IMR-90 (cell line): ENCODE measurements at regions not wholly inside any gene's neighbourhood (a gene's known extent, or its start where the extent isn't known, plus 50 kb on each side); places are given as distances from the start of the nearest gene placed in this dataset.

Experiments used
- ATAC-seq: fragments of 200-7000 bp; cut with Tn5 transposase; 2 replicates; pipeline ENCODE4 v1.9.1; 2020; ENCODE audit warnings: low read depth, mild to moderate bottlenecking, moderate library complexity
- BruUV-seq: library from RNA; stranded (reverse); fragments of 400-500 nt; replicated peaks from 2 replicates; lab custom pipeline; 2021; lab: Mats Ljungman, UMichigan
- CTCF ChIA-PET: fragments of 300-600 bp; formaldehyde crosslinking; extraction: SDS; loops from one replicate; lab custom pipeline; 2021; ENCODE audit warnings: antibody characterized with exemption; lab: Yijun Ruan, JAX
- POLR2A ChIA-PET: fragments of 300-600 bp; sonication (Branson Sonifier 250); formaldehyde crosslinking; loops from one replicate; lab custom pipeline; 2022; ENCODE audit warnings: antibody characterized with exemption; ENCODE audit not compliant: unreplicated experiment; lab: Charles Lee
- DNase-seq: peaks from one replicate; pipeline ENCODE4 v3.0.0; 2013
- H2AFZ ChIP-seq: replicated peaks from 2 replicates; pipeline ENCODE3; 2013; ENCODE audit warnings: low read length, mild to moderate bottlenecking; ENCODE audit not compliant: poor library complexity
- H2AK5ac ChIP-seq: 2 replicates; pipeline ENCODE4 v1.6.1; 2013; ENCODE audit warnings: low read depth, low read length, inconsistent platforms
- H2AK9ac ChIP-seq: replicated peaks from 2 replicates; pipeline ENCODE3; 2013; ENCODE audit warnings: mild to moderate bottlenecking, low read depth, low read length, moderate library complexity; ENCODE audit not compliant: poor library complexity
- H2BK120ac ChIP-seq: 2 replicates; pipeline ENCODE4 v1.6.1; 2013; ENCODE audit warnings: low read depth, low read length, inconsistent platforms
- H2BK15ac ChIP-seq: 3 replicates; pipeline ENCODE4 v1.6.1; 2013; ENCODE audit warnings: low read depth, low read length, inconsistent platforms
- H2BK20ac ChIP-seq: 2 replicates; pipeline ENCODE4 v1.6.1; 2013; ENCODE audit warnings: low read depth, mild to moderate bottlenecking, inconsistent platforms, low read length, moderate library complexity
- H2BK5ac ChIP-seq: 2 replicates; pipeline ENCODE4 v1.6.1; 2013; ENCODE audit warnings: mild to moderate bottlenecking, low read depth, low read length, inconsistent platforms; ENCODE audit not compliant: poor library complexity, severe bottlenecking
- H3K14ac ChIP-seq: replicated peaks from 2 replicates; pipeline ENCODE4 v1.6.1; 2013; ENCODE audit warnings: low read depth, low read length, inconsistent platforms
- H3K18ac ChIP-seq: 2 replicates; pipeline ENCODE4 v1.6.1; 2013; ENCODE audit warnings: low read depth, low read length, control low read depth
- H3K23ac ChIP-seq: 2 replicates; pipeline ENCODE4 v1.6.1; 2013; ENCODE audit warnings: low read depth, low read length, inconsistent platforms
- H3K27ac ChIP-seq: 2 replicates; pipeline ENCODE4 v1.5.1; 2013; ENCODE audit warnings: mild to moderate bottlenecking, control low read depth, low read length; ENCODE audit not compliant: insufficient read depth
- H3K27me3 ChIP-seq: 2 replicates; pipeline ENCODE4 v1.6.1; 2013; ENCODE audit warnings: low read length; ENCODE audit not compliant: control insufficient read depth, insufficient read depth
- H3K36me3 ChIP-seq: 2 replicates; pipeline ENCODE4 v1.6.1; 2013; ENCODE audit warnings: low read length, mixed read lengths; ENCODE audit not compliant: control insufficient read depth, insufficient read depth
- H3K4ac ChIP-seq: 2 replicates; pipeline ENCODE4 v1.6.1; 2013; ENCODE audit warnings: low read depth, low read length, inconsistent platforms
- H3K4me1 ChIP-seq: 2 replicates; pipeline ENCODE4 v1.6.1; 2013; ENCODE audit warnings: low read length, mixed read lengths; ENCODE audit not compliant: control insufficient read depth, insufficient read depth
- H3K4me2 ChIP-seq: 2 replicates; pipeline ENCODE4 v1.6.1; 2013; ENCODE audit warnings: low read depth, mild to moderate bottlenecking, control low read depth, low read length, moderate library complexity
- H3K4me3 ChIP-seq: 2 replicates; pipeline ENCODE4 v1.5.1; 2013; ENCODE audit warnings: low read depth, mild to moderate bottlenecking, control low read depth, low read length, moderate library complexity; ENCODE audit not compliant: insufficient read depth
- H3K56ac ChIP-seq: 2 replicates; pipeline ENCODE4 v1.6.1; 2013; ENCODE audit warnings: low read length, inconsistent platforms; ENCODE audit not compliant: insufficient read depth; ENCODE audit errors: extremely low read depth
- H3K79me1 ChIP-seq, 2 experiments: 2 replicates each; pipeline ENCODE4 v1.6.1; 2013; ENCODE audit warnings: low read length in 2 of 2, inconsistent platforms in 1 of 2, low read depth in 1 of 2
- H3K9ac ChIP-seq: 2 replicates; pipeline ENCODE4 v1.6.1; 2013; ENCODE audit warnings: low read depth, low read length, control low read depth
- H3K9me1 ChIP-seq: 2 replicates; pipeline ENCODE4 v1.6.1; 2013; ENCODE audit warnings: low read length, inconsistent platforms; ENCODE audit not compliant: insufficient read depth
- H3K9me3 ChIP-seq: 2 replicates; pipeline ENCODE4 v1.6.1; 2013; ENCODE audit warnings: low read length; ENCODE audit not compliant: control insufficient read depth, insufficient read depth
- H4K20me1 ChIP-seq: 2 replicates; pipeline ENCODE4 v1.6.1; 2013; ENCODE audit warnings: low read length, inconsistent platforms; ENCODE audit not compliant: insufficient read depth
- H4K5ac ChIP-seq: 2 replicates; pipeline ENCODE4 v1.6.1; 2013; ENCODE audit warnings: mild to moderate bottlenecking, low read depth, low read length, control low read depth
- H4K8ac ChIP-seq, 2 experiments: 2 replicates each; pipeline ENCODE4 v1.6.1; 2013; ENCODE audit warnings: low read depth in 2 of 2, low read length in 2 of 2, control low read depth in 1 of 2, inconsistent platforms in 1 of 2
- H4K91ac ChIP-seq: 2 replicates; pipeline ENCODE4 v1.6.1; 2013; ENCODE audit warnings: low read depth, low read length, inconsistent platforms; ENCODE audit not compliant: insufficient read depth
- BHLHE40 ChIP-seq: fragments of 150-350 bp; IDR thresholded peaks from 2 replicates; pipeline ENCODE4 v1.6.1; 2016; ENCODE audit warnings: mild to moderate bottlenecking, low read depth, low read length
- CEBPB ChIP-seq: IDR thresholded peaks from 2 replicates; pipeline ENCODE4 v1.6.1; 2012; ENCODE audit warnings: low read depth, low read length, improper control_type of control experiment
- FOS ChIP-seq: fragments of 150-350 bp; IDR thresholded peaks from 2 replicates; pipeline ENCODE4 v1.6.1; 2016; ENCODE audit warnings: low read depth, low read length
- MAFK ChIP-seq: IDR thresholded peaks from 2 replicates; pipeline ENCODE4 v1.6.1; 2012; ENCODE audit warnings: low read depth, low read length, improper control_type of control experiment
- MAZ ChIP-seq: IDR thresholded peaks from 2 replicates; pipeline ENCODE4 v1.6.1; 2012; ENCODE audit warnings: low read depth, mild to moderate bottlenecking, low read length, improper control_type of control experiment, moderate library complexity, borderline replicate concordance
- MXI1 ChIP-seq: IDR thresholded peaks from 2 replicates; pipeline ENCODE4 v1.6.1; 2012; ENCODE audit warnings: low read depth, mild to moderate bottlenecking, low read length, moderate library complexity, borderline replicate concordance
- NFE2L2 ChIP-seq: fragments of 150-350 bp; IDR thresholded peaks from 2 replicates; pipeline ENCODE4 v1.6.1; 2016; ENCODE audit warnings: low read depth, mild to moderate bottlenecking, low read length
- POLR2A ChIP-seq: IDR thresholded peaks from 2 replicates; pipeline ENCODE4 v1.6.1; 2012; ENCODE audit warnings: mild to moderate bottlenecking, low read depth, low read length
- RAD21 ChIP-seq: IDR thresholded peaks from 2 replicates; pipeline ENCODE4 v1.6.1; 2012; ENCODE audit warnings: low read length, improper control_type of control experiment
- RFX5 ChIP-seq: IDR thresholded peaks from 2 replicates; pipeline ENCODE4 v1.8.0; 2012; ENCODE audit warnings: low read depth, mild to moderate bottlenecking, low read length, moderate library complexity
- WGBS, 2 experiments: methylation state at CpG; one replicate each; pipeline versions ENCODE4 v1.1.5 to v1.1.7; 2013; ENCODE audit warnings: missing lambda C conversion rate in 2 of 2; ENCODE audit not compliant: insufficient read length in 1 of 2; ENCODE audit errors: extremely low coverage in 2 of 2; 5-methylcytosine and 5-hydroxymethylcytosine counted together
- dilution Hi-C: fragments of 300-500 bp; cut with HindIII; formaldehyde crosslinking; loops from one replicate; pipeline ENCODE4 v1.14.3; 2018; ENCODE audit warnings: low sequenced_read_pairs; ENCODE audit not compliant: unreplicated experiment
- in situ Hi-C: fragments of 300-500 bp; cut with MboI; formaldehyde crosslinking; loops from 3 replicates; pipeline ENCODE4 v1.14.3; 2019; ENCODE audit warnings: low sequenced_read_pairs, inconsistent platforms, mixed read lengths
- intact Hi-C: fragments of 100-400 bp; cut with micrococcal nuclease; formaldehyde crosslinking; loops from 2 replicates; pipeline ENCODE4 v1.10.0; 2022
- TF ChIP-seq, protein P1 (sequence below): fragments of 150-350 bp; IDR thresholded peaks from 2 replicates; pipeline ENCODE4 v1.6.1; 2016; ENCODE audit warnings: low read depth, mild to moderate bottlenecking, low read length, moderate library complexity, borderline replicate concordance
- TF ChIP-seq, protein P2 (sequence below): conservative IDR thresholded peaks from 2 replicates; pipeline ENCODE4 v1.5.1; 2012; ENCODE audit warnings: mild to moderate bottlenecking, low read depth, low read length, improper control_type of control experiment

DNA sequence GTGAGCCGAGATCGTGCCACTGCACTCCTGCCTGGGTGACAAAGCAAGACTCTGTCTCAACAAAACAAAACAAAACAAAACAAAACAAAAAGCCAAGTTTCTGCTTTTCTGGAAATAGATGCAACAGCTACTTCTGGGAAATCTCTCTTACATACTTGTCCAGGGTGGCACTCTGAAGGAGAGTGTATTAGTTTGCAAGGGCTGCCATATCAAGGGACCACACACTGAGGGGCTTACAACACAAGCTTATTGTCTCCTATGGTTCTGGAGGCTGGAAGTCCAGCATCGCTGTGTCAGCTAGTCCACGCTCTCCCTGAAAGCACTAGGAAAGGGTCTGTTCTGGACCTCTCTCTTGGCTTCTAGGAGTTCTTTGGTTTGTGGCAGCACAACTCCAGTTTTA lies 277.9 kb upstream of the WWC1 start:
- Histone ChIP-seq H3K4me3 (no peak overlapping the region), H4K5ac (no peak overlapping the region), H2AK5ac (no peak overlapping the region), H2BK5ac (no peak overlapping the region), H4K91ac (no peak overlapping the region), H3K23ac (no peak overlapping the region), H3K36me3 (no peaks in the 10 kb centered on the region), H4K8ac (no peak overlapping the region), H3K27ac (no peak overlapping the region), H2BK20ac (no peak overlapping the region), H2AK9ac (no peak overlapping the region), H3K9ac (no peak overlapping the region), H3K4me2 (no peak overlapping the region), H2BK120ac (no peak overlapping the region), H2BK15ac (no peak overlapping the region), H3K4ac (no peak overlapping the region), H3K56ac (no peak overlapping the region), H4K20me1 (no peaks in the 10 kb centered on the region), H3K14ac (no peak overlapping the region), H3K9me1 (no peaks in the 10 kb centered on the region), H3K4me1 (no peaks in the 10 kb centered on the region), H3K9me3 (no peaks in the 10 kb centered on the region), H3K27me3 (no peaks in the 10 kb centered on the region), H3K79me1 (no peaks in the 10 kb centered on the region), H3K18ac (no peak overlapping the region), H2AFZ (no peak overlapping the region)
- no peak for DNase-seq
- BruUV-seq = no TSS peak
- POLR2A ChIA-PET = no interaction called here
- in situ Hi-C loops = no loop called here
- no CpG with 5 or more reads among the region's 4 CpGs for WGBS, 2 experiments
- intact Hi-C loops = no loop called here
- CTCF ChIA-PET = no interaction called here
- ATAC-seq = no peak
- TF ChIP-seq, protein P1, sequence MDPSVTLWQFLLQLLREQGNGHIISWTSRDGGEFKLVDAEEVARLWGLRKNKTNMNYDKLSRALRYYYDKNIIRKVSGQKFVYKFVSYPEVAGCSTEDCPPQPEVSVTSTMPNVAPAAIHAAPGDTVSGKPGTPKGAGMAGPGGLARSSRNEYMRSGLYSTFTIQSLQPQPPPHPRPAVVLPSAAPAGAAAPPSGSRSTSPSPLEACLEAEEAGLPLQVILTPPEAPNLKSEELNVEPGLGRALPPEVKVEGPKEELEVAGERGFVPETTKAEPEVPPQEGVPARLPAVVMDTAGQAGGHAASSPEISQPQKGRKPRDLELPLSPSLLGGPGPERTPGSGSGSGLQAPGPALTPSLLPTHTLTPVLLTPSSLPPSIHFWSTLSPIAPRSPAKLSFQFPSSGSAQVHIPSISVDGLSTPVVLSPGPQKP = no peak
- no peak for TF ChIP-seq FOS
- no peak for TF ChIP-seq CEBPB
- TF ChIP-seq NFE2L2 = no peak
- no peak for TF ChIP-seq BHLHE40
- TF ChIP-seq RAD21 = no peak
- no peak for TF ChIP-seq MAZ
- TF ChIP-seq, protein P2, sequence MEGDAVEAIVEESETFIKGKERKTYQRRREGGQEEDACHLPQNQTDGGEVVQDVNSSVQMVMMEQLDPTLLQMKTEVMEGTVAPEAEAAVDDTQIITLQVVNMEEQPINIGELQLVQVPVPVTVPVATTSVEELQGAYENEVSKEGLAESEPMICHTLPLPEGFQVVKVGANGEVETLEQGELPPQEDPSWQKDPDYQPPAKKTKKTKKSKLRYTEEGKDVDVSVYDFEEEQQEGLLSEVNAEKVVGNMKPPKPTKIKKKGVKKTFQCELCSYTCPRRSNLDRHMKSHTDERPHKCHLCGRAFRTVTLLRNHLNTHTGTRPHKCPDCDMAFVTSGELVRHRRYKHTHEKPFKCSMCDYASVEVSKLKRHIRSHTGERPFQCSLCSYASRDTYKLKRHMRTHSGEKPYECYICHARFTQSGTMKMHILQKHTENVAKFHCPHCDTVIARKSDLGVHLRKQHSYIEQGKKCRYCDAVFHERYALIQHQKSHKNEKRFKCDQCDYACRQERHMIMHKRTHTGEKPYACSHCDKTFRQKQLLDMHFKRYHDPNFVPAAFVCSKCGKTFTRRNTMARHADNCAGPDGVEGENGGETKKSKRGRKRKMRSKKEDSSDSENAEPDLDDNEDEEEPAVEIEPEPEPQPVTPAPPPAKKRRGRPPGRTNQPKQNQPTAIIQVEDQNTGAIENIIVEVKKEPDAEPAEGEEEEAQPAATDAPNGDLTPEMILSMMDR = no peak
- no peak for TF ChIP-seq MXI1
- no peak for TF ChIP-seq RFX5
- TF ChIP-seq MAFK = no peak
- no peak for TF ChIP-seq POLR2A
- dilution Hi-C loops = no loop called here
